ENCODE measurements at regions not wholly inside any gene's neighbourhood (a gene's known extent, or its start where the extent isn't known, plus 50 kb on each side); places are given as distances from the start of the nearest gene placed in this dataset.

GRCh38 chr9:113687680-113688371, 188.3 kb upstream of the ZNF618 start:
- Histone ChIP-seq H3K9me3 (replicated peaks; ENCODE audit: low read length) (no peaks in the 10 kb centered on the region), H3K9ac (ENCODE audit: low read depth, low read length) (no peak overlapping the region)

GRCh38 chr9:113690055-113690740, 185.9 kb upstream of the ZNF618 start:
- H3K9ac ChIP-seq (ENCODE audit: low read depth, low read length), result no peak overlapping the region
- H3K4me3 ChIP-seq (ENCODE audit: low read length), result no peak overlapping the region
- H3K36me3 ChIP-seq (ENCODE audit: insufficient read depth, low read length), result no peaks in the 10 kb centered on the region
- H3K4me1 ChIP-seq (ENCODE audit: control insufficient read depth, insufficient read depth, low read length), result peaks cover 4% of the 10 kb centered on the region
- no peaks in the 10 kb centered on the region for H3K9me3 ChIP-seq (replicated peaks; ENCODE audit: low read length)
- peaks cover 61% of the 10 kb centered on the region for H3K27me3 ChIP-seq (ENCODE audit: control insufficient read depth, insufficient read depth, low read length)
- H3K4me2 ChIP-seq (ENCODE audit: low read length), result no peak overlapping the region

More at GRCh38 chr9:113687680-113688371, 188.3 kb upstream of the ZNF618 start:
- no peak overlapping the region for H3K4me3 ChIP-seq (ENCODE audit: low read length)
- H3K36me3 ChIP-seq (ENCODE audit: insufficient read depth, low read length), result no peaks in the 10 kb centered on the region
- peaks cover 4% of the 10 kb centered on the region for H3K4me1 ChIP-seq (ENCODE audit: control insufficient read depth, insufficient read depth, low read length)
- H3K4me2 ChIP-seq (ENCODE audit: low read length), result peak overlapping the region; percentile 22
- peaks cover 55% of the 10 kb centered on the region for H3K27me3 ChIP-seq (ENCODE audit: control insufficient read depth, insufficient read depth, low read length)

- H3K36me3 ChIP-seq (ENCODE audit: insufficient read depth, low read length), result no peaks in the 10 kb centered on the region
- H3K9ac ChIP-seq (ENCODE audit: low read depth, low read length), result no peak overlapping the region
- H3K27me3 ChIP-seq (ENCODE audit: control insufficient read depth, insufficient read depth, low read length), result peaks cover 51% of the 10 kb centered on the region
- no peak overlapping the region for H3K4me3 ChIP-seq (ENCODE audit: low read length)
- H3K9me3 ChIP-seq (replicated peaks; ENCODE audit: low read length), result no peaks in the 10 kb centered on the region
- H3K4me1 ChIP-seq (ENCODE audit: control insufficient read depth, insufficient read depth, low read length), result peaks cover 4% of the 10 kb centered on the region
- H3K4me2 ChIP-seq (ENCODE audit: low read length), result no peak overlapping the region
Measured at GRCh38 chr9:113692256-113692655, 183.9 kb upstream of the ZNF618 start.

GRCh38 chr9:113694912-113695311, 181.2 kb upstream of the ZNF618 start:
- no peaks in the 10 kb centered on the region for H3K9me3 ChIP-seq (replicated peaks; ENCODE audit: low read length)
- H3K4me2 ChIP-seq (ENCODE audit: low read length), result no peak overlapping the region
- H3K4me3 ChIP-seq (ENCODE audit: low read length), result no peak overlapping the region

GRCh38 chr9:113695440-113695851, 180.7 kb upstream of the ZNF618 start:
- no peaks in the 10 kb centered on the region for H3K4me1 ChIP-seq (ENCODE audit: control insufficient read depth, insufficient read depth, low read length)
- H3K4me2 ChIP-seq (ENCODE audit: low read length), result no peak overlapping the region
- H3K36me3 ChIP-seq (ENCODE audit: insufficient read depth, low read length), result no peaks in the 10 kb centered on the region

More at GRCh38 chr9:113694912-113695311, 181.2 kb upstream of the ZNF618 start:
- no peak overlapping the region for H3K9ac ChIP-seq (ENCODE audit: low read depth, low read length)
- H3K36me3 ChIP-seq (ENCODE audit: insufficient read depth, low read length), result no peaks in the 10 kb centered on the region
- peaks cover 33% of the 10 kb centered on the region for H3K27me3 ChIP-seq (ENCODE audit: control insufficient read depth, insufficient read depth, low read length)
- no peaks in the 10 kb centered on the region for H3K4me1 ChIP-seq (ENCODE audit: control insufficient read depth, insufficient read depth, low read length)

GRCh38 chr9:113695901-113696300, 180.2 kb upstream of the ZNF618 start:
- Histone ChIP-seq H3K9ac (ENCODE audit: low read depth, low read length) (no peak overlapping the region), H3K4me1 (ENCODE audit: control insufficient read depth, insufficient read depth, low read length) (no peaks in the 10 kb centered on the region), H3K9me3 (replicated peaks; ENCODE audit: low read length) (no peaks in the 10 kb centered on the region), H3K4me3 (ENCODE audit: low read length) (no peak overlapping the region), H3K27me3 (ENCODE audit: control insufficient read depth, insufficient read depth, low read length) (peaks cover 26% of the 10 kb centered on the region), H3K36me3 (ENCODE audit: insufficient read depth, low read length) (no peaks in the 10 kb centered on the region), H3K4me2 (ENCODE audit: low read length) (no peak overlapping the region)

More at GRCh38 chr9:113695440-113695851, 180.7 kb upstream of the ZNF618 start:
- peaks cover 27% of the 10 kb centered on the region for H3K27me3 ChIP-seq (ENCODE audit: control insufficient read depth, insufficient read depth, low read length)
- H3K4me3 ChIP-seq (ENCODE audit: low read length), result no peak overlapping the region
- no peaks in the 10 kb centered on the region for H3K9me3 ChIP-seq (replicated peaks; ENCODE audit: low read length)
- H3K9ac ChIP-seq (ENCODE audit: low read depth, low read length), result no peak overlapping the region

- H3K9ac ChIP-seq (ENCODE audit: low read depth, low read length), result no peak overlapping the region
- H3K4me3 ChIP-seq (ENCODE audit: low read length), result no peak overlapping the region
- H3K9me3 ChIP-seq (replicated peaks; ENCODE audit: low read length), result no peaks in the 10 kb centered on the region
- peaks cover 43% of the 10 kb centered on the region for H3K27me3 ChIP-seq (ENCODE audit: control insufficient read depth, insufficient read depth, low read length)
- no peak overlapping the region for H3K4me2 ChIP-seq (ENCODE audit: low read length)
- no peaks in the 10 kb centered on the region for H3K36me3 ChIP-seq (ENCODE audit: insufficient read depth, low read length)
- H3K4me1 ChIP-seq (ENCODE audit: control insufficient read depth, insufficient read depth, low read length), result no peaks in the 10 kb centered on the region
Measured at GRCh38 chr9:113701774-113702755, 174.0 kb upstream of the ZNF618 start.

GRCh38 chr9:113705306-113705927, 170.7 kb upstream of the ZNF618 start:
- no peaks in the 10 kb centered on the region for H3K36me3 ChIP-seq (ENCODE audit: insufficient read depth, low read length)
- H3K9ac ChIP-seq (ENCODE audit: low read depth, low read length), result no peak overlapping the region
- peaks cover 7% of the 10 kb centered on the region for H3K9me3 ChIP-seq (replicated peaks; ENCODE audit: low read length)
- H3K4me3 ChIP-seq (ENCODE audit: low read length), result no peak overlapping the region
- H3K4me1 ChIP-seq (ENCODE audit: control insufficient read depth, insufficient read depth, low read length), result no peaks in the 10 kb centered on the region
- H3K27me3 ChIP-seq (ENCODE audit: control insufficient read depth, insufficient read depth, low read length), result peaks cover 48% of the 10 kb centered on the region
- no peak overlapping the region for H3K4me2 ChIP-seq (ENCODE audit: low read length)

GRCh38 chr9:113705928-113706519, 170.1 kb upstream of the ZNF618 start:
- no peak overlapping the region for H3K4me3 ChIP-seq (ENCODE audit: low read length)
- H3K4me1 ChIP-seq (ENCODE audit: control insufficient read depth, insufficient read depth, low read length), result no peaks in the 10 kb centered on the region
- no peak overlapping the region for H3K9ac ChIP-seq (ENCODE audit: low read depth, low read length)
- H3K4me2 ChIP-seq (ENCODE audit: low read length), result no peak overlapping the region
- H3K27me3 ChIP-seq (ENCODE audit: control insufficient read depth, insufficient read depth, low read length), result peaks cover 52% of the 10 kb centered on the region
- H3K9me3 ChIP-seq (replicated peaks; ENCODE audit: low read length), result peaks cover 7% of the 10 kb centered on the region
- H3K36me3 ChIP-seq (ENCODE audit: insufficient read depth, low read length), result no peaks in the 10 kb centered on the region

- H3K27me3 ChIP-seq (ENCODE audit: control insufficient read depth, insufficient read depth, low read length), result peaks cover 49% of the 10 kb centered on the region
Measured at GRCh38 chr9:113707953-113708695, 168.0 kb upstream of the ZNF618 start.

More at GRCh38 chr9:113707953-113708695, 168.0 kb upstream of the ZNF618 start:
- Histone ChIP-seq H3K4me2 (ENCODE audit: low read length) (no peak overlapping the region), H3K4me3 (ENCODE audit: low read length) (no peak overlapping the region), H3K9ac (ENCODE audit: low read depth, low read length) (no peak overlapping the region), H3K9me3 (replicated peaks; ENCODE audit: low read length) (peaks cover 7% of the 10 kb centered on the region), H3K36me3 (ENCODE audit: insufficient read depth, low read length) (no peaks in the 10 kb centered on the region), H3K4me1 (ENCODE audit: control insufficient read depth, insufficient read depth, low read length) (no peaks in the 10 kb centered on the region)
